ENCODE measurements at regions not wholly inside any gene's neighbourhood (a gene's known extent, or its start where the extent isn't known, plus 50 kb on each side); places are given as distances from the start of the nearest gene placed in this dataset.

- Mint-ChIP-seq H3K9me3 (peaks cover 25% of the 10 kb centered on the region), H3K4me3 (no peak overlapping the region), H3K27ac (no peak overlapping the region), H3K36me3 (ENCODE audit: low read depth) (no peaks in the 10 kb centered on the region), H3K27me3 (no peaks in the 10 kb centered on the region), H3K4me1 (no peaks in the 10 kb centered on the region)
- DNase-seq (no peak), ATAC-seq (no peak)
Observed at GRCh38 chr4:18914182-18914581, 892.6 kb upstream of the LCORL start.

GRCh38 chr4:18894928-18895327 is 873.4 kb upstream of the LCORL start:
- Mint-ChIP-seq H3K27me3 (no peaks in the 10 kb centered on the region), H3K27ac (no peak overlapping the region), H3K4me1 (no peaks in the 10 kb centered on the region), H3K4me3 (no peak overlapping the region), H3K9me3 (no peaks in the 10 kb centered on the region), H3K36me3 (ENCODE audit: low read depth) (no peaks in the 10 kb centered on the region)
- ATAC-seq: no peak
- DNase-seq: no peak

- Mint-ChIP-seq H3K27ac (no peak overlapping the region), H3K27me3 (no peaks in the 10 kb centered on the region), H3K9me3 (peaks cover 7% of the 10 kb centered on the region), H3K4me3 (no peak overlapping the region), H3K36me3 (ENCODE audit: low read depth) (no peaks in the 10 kb centered on the region), H3K4me1 (no peaks in the 10 kb centered on the region)
- DNase-seq: no peak
- no peak for ATAC-seq
Observed at GRCh38 chr4:18882468-18882867, 860.9 kb upstream of the LCORL start.

GRCh38 chr4:18881556-18881955 is 860.0 kb upstream of the LCORL start:
- DNase-seq (no peak), ATAC-seq (no peak)
- Mint-ChIP-seq H3K27ac (no peak overlapping the region), H3K36me3 (ENCODE audit: low read depth) (no peaks in the 10 kb centered on the region), H3K4me3 (no peak overlapping the region), H3K9me3 (peaks cover 7% of the 10 kb centered on the region), H3K27me3 (no peaks in the 10 kb centered on the region), H3K4me1 (no peaks in the 10 kb centered on the region)

GRCh38 chr4:18880871-18881270 is 859.3 kb upstream of the LCORL start:
- Mint-ChIP-seq H3K36me3 (ENCODE audit: low read depth) (no peaks in the 10 kb centered on the region), H3K4me1 (no peaks in the 10 kb centered on the region), H3K27ac (no peak overlapping the region), H3K4me3 (no peak overlapping the region), H3K27me3 (no peaks in the 10 kb centered on the region), H3K9me3 (peaks cover 7% of the 10 kb centered on the region)
- ATAC-seq (no peak), DNase-seq (no peak)

GRCh38 chr4:18878561-18878960 is 857.0 kb upstream of the LCORL start:
- ATAC-seq: no peak
- DNase-seq: no peak
- Mint-ChIP-seq H3K9me3 (peaks cover 17% of the 10 kb centered on the region), H3K4me3 (no peak overlapping the region), H3K27ac (no peak overlapping the region), H3K4me1 (no peaks in the 10 kb centered on the region), H3K27me3 (no peaks in the 10 kb centered on the region), H3K36me3 (ENCODE audit: low read depth) (no peaks in the 10 kb centered on the region)

- Mint-ChIP-seq H3K4me1 (no peaks in the 10 kb centered on the region), H3K27me3 (no peaks in the 10 kb centered on the region), H3K9me3 (peaks cover 24% of the 10 kb centered on the region), H3K4me3 (no peak overlapping the region), H3K27ac (no peak overlapping the region), H3K36me3 (ENCODE audit: low read depth) (no peaks in the 10 kb centered on the region)
- DNase-seq: no peak
- no peak for ATAC-seq
Observed at GRCh38 chr4:18869166-18869565, 847.6 kb upstream of the LCORL start.

GRCh38 chr4:18860836-18861530 is 839.4 kb upstream of the LCORL start:
- H3K36me3 Mint-ChIP-seq (ENCODE audit: low read depth): no peaks in the 10 kb centered on the region
- H3K9me3 Mint-ChIP-seq: peaks cover 12% of the 10 kb centered on the region
- no peak overlapping the region for H3K4me3 Mint-ChIP-seq
- DNase-seq (no peak), ATAC-seq (no peak)
- no peak overlapping the region for H3K27ac Mint-ChIP-seq
- no peaks in the 10 kb centered on the region for H3K27me3 Mint-ChIP-seq
- H3K4me1 Mint-ChIP-seq: no peaks in the 10 kb centered on the region

- no peak for DNase-seq
- ATAC-seq: no peak
- Mint-ChIP-seq H3K4me3 (no peak overlapping the region), H3K36me3 (ENCODE audit: low read depth) (no peaks in the 10 kb centered on the region), H3K4me1 (no peaks in the 10 kb centered on the region), H3K27ac (no peak overlapping the region), H3K27me3 (no peaks in the 10 kb centered on the region), H3K9me3 (peaks cover 23% of the 10 kb centered on the region)
Observed at GRCh38 chr4:18859468-18859867, 837.9 kb upstream of the LCORL start.

- H3K4me1 Mint-ChIP-seq: no peaks in the 10 kb centered on the region
- DNase-seq: no peak
Observed at GRCh38 chr4:18858229-18858922, 836.8 kb upstream of the LCORL start.

GRCh38 chr4:18850867-18851266 is 829.3 kb upstream of the LCORL start:
- H3K4me1 Mint-ChIP-seq: no peaks in the 10 kb centered on the region
- no peak for DNase-seq
- peaks cover 20% of the 10 kb centered on the region for H3K9me3 Mint-ChIP-seq
- H3K4me3 Mint-ChIP-seq: no peak overlapping the region
- no peaks in the 10 kb centered on the region for H3K27me3 Mint-ChIP-seq
- H3K27ac Mint-ChIP-seq: no peak overlapping the region
- H3K36me3 Mint-ChIP-seq (ENCODE audit: low read depth): no peaks in the 10 kb centered on the region
- no peak for ATAC-seq

More at GRCh38 chr4:18858229-18858922, 836.8 kb upstream of the LCORL start:
- H3K9me3 Mint-ChIP-seq: peaks cover 18% of the 10 kb centered on the region
- H3K27me3 Mint-ChIP-seq: no peaks in the 10 kb centered on the region
- H3K27ac Mint-ChIP-seq: no peak overlapping the region
- no peaks in the 10 kb centered on the region for H3K36me3 Mint-ChIP-seq (ENCODE audit: low read depth)
- no peak for ATAC-seq
- H3K4me3 Mint-ChIP-seq: no peak overlapping the region

- ATAC-seq: no peak
- Mint-ChIP-seq H3K9me3 (peaks cover 21% of the 10 kb centered on the region), H3K27me3 (no peaks in the 10 kb centered on the region), H3K4me3 (no peak overlapping the region), H3K27ac (no peak overlapping the region), H3K36me3 (ENCODE audit: low read depth) (no peaks in the 10 kb centered on the region), H3K4me1 (no peaks in the 10 kb centered on the region)
- no peak for DNase-seq
Observed at GRCh38 chr4:18847249-18847890, 825.8 kb upstream of the LCORL start.

- peaks cover 21% of the 10 kb centered on the region for H3K9me3 Mint-ChIP-seq
- ATAC-seq (no peak), DNase-seq (no peak)
- no peak overlapping the region for H3K27ac Mint-ChIP-seq
- H3K4me3 Mint-ChIP-seq: no peak overlapping the region
- H3K27me3 Mint-ChIP-seq: no peaks in the 10 kb centered on the region
- no peaks in the 10 kb centered on the region for H3K4me1 Mint-ChIP-seq
- H3K36me3 Mint-ChIP-seq (ENCODE audit: low read depth): no peaks in the 10 kb centered on the region
Observed at GRCh38 chr4:18846313-18846712, 824.8 kb upstream of the LCORL start.

GRCh38 chr4:18844726-18845125 is 823.2 kb upstream of the LCORL start:
- Mint-ChIP-seq H3K27ac (no peak overlapping the region), H3K9me3 (peaks cover 16% of the 10 kb centered on the region), H3K4me1 (no peaks in the 10 kb centered on the region), H3K36me3 (ENCODE audit: low read depth) (no peaks in the 10 kb centered on the region), H3K4me3 (no peak overlapping the region), H3K27me3 (no peaks in the 10 kb centered on the region)
- ATAC-seq: no peak
- no peak for DNase-seq

- no peak for ATAC-seq
- DNase-seq: no peak
- Mint-ChIP-seq H3K27me3 (no peaks in the 10 kb centered on the region), H3K9me3 (peaks cover 10% of the 10 kb centered on the region), H3K4me3 (no peak overlapping the region), H3K4me1 (no peaks in the 10 kb centered on the region), H3K36me3 (ENCODE audit: low read depth) (no peaks in the 10 kb centered on the region), H3K27ac (no peak overlapping the region)
Observed at GRCh38 chr4:18842431-18842830, 820.9 kb upstream of the LCORL start.

Data from activated naive CD8-positive, alpha-beta T cell treated with anti-CD3 and anti-CD28 coated beads, Interleukin-2, amount 50 U/mL, for 24 hours (primary cell).